RWPE1 (cell line): ENCODE measurements at regions not wholly inside any gene's neighbourhood (a gene's known extent, or its start where the extent isn't known, plus 50 kb on each side); places are given as distances from the start of the nearest gene placed in this dataset.
A peak's percentile ranks its signal among the peaks of the same experiment; 100 is the strongest.

Experiments used
- CTCF ChIA-PET: fragments of 350-600 bp; sonication (Branson Sonifier 250); formaldehyde crosslinking; extraction: SDS; loops from one replicate; lab custom pipeline; 2021; lab: Yijun Ruan, JAX
- POLR2A ChIA-PET: fragments of 400-600 bp; formaldehyde crosslinking; extraction: SDS; loops from one replicate; lab custom pipeline; 2020; ENCODE audit warnings: antibody characterized with exemption; ENCODE audit not compliant: low non-redundant PET; lab: Yijun Ruan, JAX
- DNase-seq: peaks from one replicate; pipeline ENCODE4 v3.0.0; 2012; ENCODE audit warnings: low spot score
- H3K27ac ChIP-seq: fragments of 450-650 bp; 2 replicates; pipeline ENCODE4 v1.5.1; 2017
- CTCF ChIP-seq: fragments of 450-650 bp; conservative IDR thresholded peaks from 2 replicates; pipeline ENCODE4 v1.5.1; 2017; ENCODE audit warnings: low read depth, mild to moderate bottlenecking

GRCh38 chr19:33903489-33903850 is 106.8 kb downstream of the KCTD15 start:
- POLR2A ChIA-PET: no interaction called here
- DNase-seq: no peak
- no peak for TF ChIP-seq CTCF
- CTCF ChIA-PET: no interaction called here
- H3K27ac ChIP-seq: no peak overlapping the region

- no peak overlapping the region for H3K27ac ChIP-seq
- peak; percentile 35 for DNase-seq
- ChIA-PET CTCF (no interaction called here), POLR2A (interaction anchor here (0.7 kb wide), 1 partner anchor 105 kb away, joined by 3 read pairs; no protein-coding TSS in a partner anchor)
- no peak for TF ChIP-seq CTCF
Measured at GRCh38 chr19:33904681-33905080, 108.0 kb downstream of the KCTD15 start.

- TF ChIP-seq CTCF: no peak
- POLR2A ChIA-PET: interaction anchor here (0.6 to 1.8 kb wide), 2 partner anchors 86 to 1995 kb away, joined by 5 to 9 read pairs; no protein-coding TSS in a partner anchor
- no peak for DNase-seq
- no peak overlapping the region for H3K27ac ChIP-seq
- CTCF ChIA-PET: interaction anchor here (1.0 kb wide), 1 partner anchor 9 kb away, joined by 6 read pairs; no protein-coding TSS in a partner anchor
Measured at GRCh38 chr19:33905473-33905936, 108.8 kb downstream of the KCTD15 start.

- peak; percentile 60 for DNase-seq
- CTCF ChIA-PET: interaction anchor here (0.5 to 1.1 kb wide), 3 partner anchors 10 to 128 kb away, joined by 3 to 6 read pairs (median 3); no protein-coding TSS in a partner anchor
Measured at GRCh38 chr19:33905937-33906577, 109.4 kb downstream of the KCTD15 start.

GRCh38 chr19:33906578-33907335 is 110.1 kb downstream of the KCTD15 start:
- no peak overlapping the region for H3K27ac ChIP-seq
- DNase-seq: peak; percentile 29
- ChIA-PET CTCF (interaction anchor here (0.5 to 1.1 kb wide), 4 partner anchors 10 to 128 kb away, joined by 3 to 6 read pairs (median 4); no protein-coding TSS in a partner anchor), POLR2A (interaction anchor here (1.8 kb wide), 1 partner anchor 87 kb away, joined by 5 read pairs; no protein-coding TSS in a partner anchor)
- TF ChIP-seq CTCF: no peak

More at GRCh38 chr19:33905937-33906577, 109.4 kb downstream of the KCTD15 start:
- H3K27ac ChIP-seq: no peak overlapping the region
- POLR2A ChIA-PET: interaction anchor here (0.6 to 1.8 kb wide), 2 partner anchors 87 to 1995 kb away, joined by 5 to 9 read pairs; no protein-coding TSS in a partner anchor
- no peak for TF ChIP-seq CTCF

- H3K27ac ChIP-seq: no peak overlapping the region
- no peak for DNase-seq
- CTCF ChIA-PET: interaction anchor here (0.6 kb wide), 1 partner anchor 13 kb away, joined by 3 read pairs; no protein-coding TSS in a partner anchor
- POLR2A ChIA-PET: no interaction called here
- no peak for TF ChIP-seq CTCF
Measured at GRCh38 chr19:33910922-33911321, 114.3 kb downstream of the KCTD15 start.
